K562 (cell line): ENCODE measurements at regions not wholly inside any gene's neighbourhood (a gene's known extent, or its start where the extent isn't known, plus 50 kb on each side); places are given as distances from the start of the nearest gene placed in this dataset.

Source experiments
- ATAC-seq: fragments of 200-7000 bp; cut with Tn5 transposase; 3 replicates; pipeline ENCODE4 v1.9.1; 2020; ENCODE audit warnings: moderate library complexity
- BruUV-seq: library from RNA; stranded (reverse); fragments of 400-500 nt; replicated peaks from 2 replicates; lab custom pipeline; 2021; lab: Mats Ljungman, UMichigan
- CTCF ChIA-PET: fragments of 300-600 bp; formaldehyde crosslinking; extraction: SDS; loops from one replicate; lab custom pipeline; 2021; ENCODE audit warnings: low intra/inter-chr PET ratio; lab: Yijun Ruan, JAX
- POLR2A ChIA-PET: fragments of 300-600, 350-650 bp; sonication (Branson Sonifier 250); formaldehyde crosslinking; extraction: SDS; loops from one replicate; lab custom pipeline; 2021; ENCODE audit warnings: antibody characterized with exemption, inconsistent platforms; lab: Yijun Ruan, JAX
- DNase-seq, 4 experiments: peaks; one replicate each; pipeline versions ENCODE4 v3.0.0 to v3.0.0-alpha.2; 2011 to 2018; ENCODE audit warnings: low spot score in 3 of 4, mixed read lengths in 3 of 4; ENCODE audit errors: extremely low read depth in 1 of 4
- FAIRE-seq: peaks from 2 replicates; lab custom pipeline; 2011; peaks lifted over from hg19 to GRCh38; lab: Jason Lieb, UNC
- H2AFZ ChIP-seq: 2 replicates; pipeline ENCODE4 v1.6.0; 2011; ENCODE audit warnings: low read depth, low read length, control low read depth, inconsistent platforms
- H3K27ac ChIP-seq: fragments of 200-600 bp; 3 replicates; pipeline ENCODE4 v1.8.0; 2011; ENCODE audit warnings: low read depth, mild to moderate bottlenecking, control low read depth, inconsistent platforms, low read length, moderate library complexity, mixed read lengths; ENCODE audit errors: extremely low read depth
- H3K27me3 ChIP-seq, 2 experiments: fragments of 300-600 bp in 1 of 2; 2 replicates in 1 of 2; 3 replicates in 1 of 2; pipeline versions ENCODE4 v1.6.0 to v1.8.0; 2011; ENCODE audit warnings: inconsistent platforms in 2 of 2, low read length in 2 of 2, mild to moderate bottlenecking in 1 of 2, mixed read lengths in 1 of 2, moderate library complexity in 1 of 2; ENCODE audit not compliant: control insufficient read depth in 2 of 2, insufficient read depth in 2 of 2
- H3K36me3 ChIP-seq: fragments of 300-600 bp; 3 replicates; pipeline ENCODE4 v1.8.0; 2011; ENCODE audit warnings: mild to moderate bottlenecking, low read length, inconsistent platforms; ENCODE audit not compliant: control insufficient read depth, insufficient read depth
- H3K4me1 ChIP-seq, 2 experiments: fragments of 200-600 bp in 1 of 2; replicated peaks in 1 of 2; 2 replicates in 1 of 2; 3 replicates in 1 of 2; pipeline versions ENCODE4 v1.5.1 to v1.8.0; 2011; ENCODE audit warnings: inconsistent platforms in 2 of 2, low read length in 2 of 2, mild to moderate bottlenecking in 1 of 2, mixed read lengths in 1 of 2, moderate library complexity in 1 of 2; ENCODE audit not compliant: control insufficient read depth in 2 of 2, insufficient read depth in 2 of 2
- H3K4me2 ChIP-seq: 2 replicates; pipeline ENCODE4 v1.6.1; 2011; ENCODE audit warnings: low read length, control low read depth, inconsistent platforms, mixed read lengths; ENCODE audit not compliant: insufficient read depth
- H3K4me3 ChIP-seq: fragments of 200-600 bp; sonication (generic), shearing (Covaris generic); 2 replicates; pipeline ENCODE4 v1.5.1; 2016; ENCODE audit warnings: control low read depth, inconsistent platforms
- H3K79me2 ChIP-seq: fragments of 200-600 bp; 3 replicates; pipeline ENCODE4 v1.8.0; 2011; ENCODE audit warnings: low read length, inconsistent platforms; ENCODE audit not compliant: control insufficient read depth, insufficient read depth
- H3K9ac ChIP-seq, 2 experiments: 2 replicates each; pipeline versions ENCODE4 v1.6.0 to v1.6.1; 2011; ENCODE audit warnings: low read depth in 2 of 2, low read length in 2 of 2, control low read depth in 1 of 2, inconsistent platforms in 1 of 2, mild to moderate bottlenecking in 1 of 2, mixed read lengths in 1 of 2; ENCODE audit not compliant: insufficient read depth in 1 of 2
- H3K9me1 ChIP-seq: one replicate; pipeline ENCODE4 v1.6.0; 2011; ENCODE audit warnings: inconsistent platforms, mild to moderate bottlenecking, low read length, moderate library complexity; ENCODE audit not compliant: control insufficient read depth, insufficient read depth
- H3K9me3 ChIP-seq: replicated peaks from 2 replicates; pipeline ENCODE4 v1.5.1; 2011; ENCODE audit warnings: low read depth, low read length, inconsistent platforms; ENCODE audit not compliant: control insufficient read depth, insufficient read depth
- H4K20me1 ChIP-seq: replicated peaks from 2 replicates; pipeline ENCODE4 v1.6.1; 2011; ENCODE audit warnings: low read length, inconsistent platforms, mixed read lengths; ENCODE audit not compliant: control insufficient read depth, insufficient read depth
- ADNP ChIP-seq: fragments of 200-800 bp; sonication (Bioruptor generic); IDR thresholded peaks from 2 replicates; pipeline ENCODE4 v1.6.1; 2016; ENCODE audit warnings: missing genetic modification characterization, missing compliant biosample characterization
- ETV1 ChIP-seq: fragments of 450-650 bp; conservative IDR thresholded peaks from 2 replicates; pipeline ENCODE4 v1.6.1; 2016; ENCODE audit warnings: missing genetic modification characterization, control low read depth, low read depth, missing compliant biosample characterization
- FIP1L1 ChIP-seq: fragments of 200-400 bp; formaldehyde crosslinking; IDR thresholded peaks from 2 replicates; pipeline ENCODE4 v1.6.1; 2018; ENCODE audit warnings: mild to moderate bottlenecking, low read depth, low read length; ENCODE audit not compliant: poor library complexity, severe bottlenecking
- FOXJ2 ChIP-seq: fragments of 200-800 bp; sonication (Bioruptor generic); IDR thresholded peaks from 2 replicates; pipeline ENCODE4 v1.6.1; 2016; ENCODE audit warnings: missing genetic modification characterization, missing compliant biosample characterization
- GATAD2B ChIP-seq: fragments of 450-650 bp; IDR thresholded peaks from 2 replicates; pipeline ENCODE4 v1.6.1; 2017; ENCODE audit warnings: mild to moderate bottlenecking, borderline replicate concordance
- LEF1 ChIP-seq: fragments of 450-650 bp; IDR thresholded peaks from 2 replicates; pipeline ENCODE4 v1.6.1; 2016; ENCODE audit warnings: mild to moderate bottlenecking
- MAFG ChIP-seq: fragments of 450-650 bp; conservative IDR thresholded peaks from 2 replicates; pipeline ENCODE4 v1.6.1; 2016; ENCODE audit warnings: missing genetic modification characterization, missing compliant biosample characterization
- MBD1 ChIP-seq: fragments of 250-450 bp; sonication (Bioruptor Pico); IDR thresholded peaks from 2 replicates; pipeline ENCODE4 v1.8.0; 2022; ENCODE audit warnings: inconsistent platforms
- POLR3A ChIP-seq: IDR thresholded peaks from 2 replicates; pipeline ENCODE4 v1.6.1; 2011; ENCODE audit warnings: borderline replicate concordance, mild to moderate bottlenecking, moderate library complexity; ENCODE audit not compliant: insufficient read length, insufficient read depth; ENCODE audit errors: extremely low read depth
- SIN3B ChIP-seq: fragments of 450-650 bp; IDR thresholded peaks from 2 replicates; pipeline ENCODE4 v1.6.1; 2017; ENCODE audit warnings: low read depth, mild to moderate bottlenecking, moderate library complexity
- SMARCB1 ChIP-seq: IDR thresholded peaks from 2 replicates; pipeline ENCODE4 v1.6.1; 2011; ENCODE audit warnings: improper control_type of control experiment, low read depth; ENCODE audit not compliant: insufficient read length
- SOX6 ChIP-seq: fragments of 450-650 bp; IDR thresholded peaks from 2 replicates; pipeline ENCODE4 v1.6.1; 2014; ENCODE audit warnings: mild to moderate bottlenecking
- SRSF9 ChIP-seq: fragments of 200-400 bp; formaldehyde crosslinking; IDR thresholded peaks from 2 replicates; pipeline ENCODE4 v1.6.1; 2017; ENCODE audit warnings: low read depth, low read length, borderline replicate concordance
- STAT5A ChIP-seq: IDR thresholded peaks from 2 replicates; pipeline ENCODE4 v1.6.1; 2012; ENCODE audit warnings: low read length, inconsistent platforms, borderline replicate concordance
- USF2 ChIP-seq: sonication (generic); formaldehyde crosslinking; IDR thresholded peaks from 2 replicates; pipeline ENCODE4 v1.5.0; 2020; ENCODE audit warnings: missing genetic modification reagents
- ZBTB2 ChIP-seq: fragments of 450-650 bp; IDR thresholded peaks from 2 replicates; pipeline ENCODE4 v1.6.1; 2016; ENCODE audit warnings: antibody characterized with exemption
- ZC3H8 ChIP-seq: fragments of 450-650 bp; IDR thresholded peaks from 2 replicates; pipeline ENCODE4 v1.6.1; 2017
- ZNF217 ChIP-seq: sonication (generic); formaldehyde crosslinking; IDR thresholded peaks from 2 replicates; pipeline ENCODE4 v1.8.0; 2022; ENCODE audit warnings: mild to moderate bottlenecking, missing genetic modification reagents
- ZNF436 ChIP-seq: fragments of 250-450, 450-650 bp; sonication (Bioruptor Pico); formaldehyde crosslinking; IDR thresholded peaks from 2 replicates; pipeline ENCODE4 v1.7.0; 2020; ENCODE audit warnings: mild to moderate bottlenecking
- ZNF583 ChIP-seq: fragments of 250-450 bp; sonication (Bioruptor Pico); IDR thresholded peaks from 2 replicates; pipeline ENCODE4 v1.4.0; 2020
- WGBS: fragments of 100-300 bp; shearing (Covaris generic); methylation state at CpG from one replicate; pipeline ENCODE4 v1.1.6; 2016; ENCODE audit warnings: low coverage, mixed read lengths; ENCODE audit not compliant: insufficient coverage; ENCODE audit errors: missing lambda C conversion rate; 5-methylcytosine and 5-hydroxymethylcytosine counted together
- in situ Hi-C: fragments of 300-500 bp; cut with MboI; formaldehyde crosslinking; loops from 4 replicates; pipeline ENCODE4 v1.15.0; 2018; ENCODE audit warnings: inconsistent platforms, mixed read lengths
- intact Hi-C: fragments of 100-400 bp; cut with micrococcal nuclease; formaldehyde crosslinking; loops from 2 replicates; pipeline ENCODE4 v1.14.2; 2022

- intact Hi-C loops: no loop called here
- no peaks in the 10 kb centered on the region for H4K20me1 ChIP-seq
These were observed 264.1 kb downstream of the SRGAP2C start for GRCh38 chr1:121448851-121449250.

More at GRCh38 chr1:121448851-121449250, 264.1 kb downstream of the SRGAP2C start:
- H3K9me3 ChIP-seq: no peaks in the 10 kb centered on the region
- ChIA-PET CTCF (no interaction called here), POLR2A (no interaction called here)
- no peak overlapping the region for H2AFZ ChIP-seq
- no peaks in the 10 kb centered on the region for H3K4me1 ChIP-seq
- no TSS peak for BruUV-seq
- in situ Hi-C loops: no loop called here
- no peaks in the 10 kb centered on the region for H3K36me3 ChIP-seq
- H3K79me2 ChIP-seq: no peaks in the 10 kb centered on the region
- H3K9ac ChIP-seq: no peak overlapping the region
- ATAC-seq (no peak), DNase-seq (no peak), FAIRE-seq (no peak)
- TF ChIP-seq FOXJ2 (tag) (no peak), FIP1L1 (no peak), ZNF217 (no peak), SOX6 (no peak), MBD1 (no peak), ZNF583 (CRISPR knock-in tag) (no peak), POLR3A (no peak), ZC3H8 (no peak), MAFG (no peak), USF2 (no peak), LEF1 (no peak), GATAD2B (no peak), STAT5A (no peak), ZBTB2 (no peak), ADNP (tag) (no peak), SMARCB1 (no peak), SRSF9 (no peak), ETV1 (tag) (no peak), SIN3B (no peak), ZNF436 (no peak)
- no peaks in the 10 kb centered on the region for H3K27me3 ChIP-seq
- H3K9me1 ChIP-seq: no peaks in the 10 kb centered on the region
- no peak overlapping the region for H3K4me2 ChIP-seq
- no peak overlapping the region for H3K4me3 ChIP-seq
- H3K27ac ChIP-seq: no peak overlapping the region
- 0% methylated on average over 2 of the region's 2 CpGs for WGBS
